Loucy (cell line): ENCODE measurements at regions not wholly inside any gene's neighbourhood (a gene's known extent, or its start where the extent isn't known, plus 50 kb on each side); places are given as distances from the start of the nearest gene placed in this dataset.

ENCODE experiments used
- H2AFZ ChIP-seq: fragments of 200-600 bp; sonication (generic); 2 replicates; pipeline ENCODE4 v1.6.0; 2016; ENCODE audit warnings: antibody characterized with exemption, mild to moderate bottlenecking, low read length, moderate library complexity
- H3F3A ChIP-seq: fragments of 200-600 bp; 2 replicates; pipeline ENCODE4 v1.6.0; 2016; ENCODE audit warnings: antibody characterized with exemption, low read depth, mild to moderate bottlenecking
- H3K27me3 ChIP-seq: fragments of 200-600 bp; sonication (generic); 2 replicates; pipeline ENCODE4 v1.6.1; 2014; ENCODE audit warnings: low read length, mild to moderate bottlenecking; ENCODE audit not compliant: insufficient read depth, poor library complexity, severe bottlenecking
- H3K36me3 ChIP-seq: fragments of 200-600 bp; sonication (generic); 2 replicates; pipeline ENCODE4 v1.6.1; 2016; ENCODE audit warnings: low read length; ENCODE audit not compliant: insufficient read depth
- H3K4me1 ChIP-seq: fragments of 200-600 bp; sonication (generic); 2 replicates; pipeline ENCODE4 v1.5.1; 2014; ENCODE audit warnings: low read length, mild to moderate bottlenecking; ENCODE audit not compliant: insufficient read depth, poor library complexity, severe bottlenecking
- H3K4me2 ChIP-seq: fragments of 200-600 bp; sonication (generic); 2 replicates; pipeline ENCODE4 v1.6.0; 2014; ENCODE audit warnings: antibody characterized with exemption, low read length, low read depth, mild to moderate bottlenecking; ENCODE audit not compliant: poor library complexity, severe bottlenecking
- H3K4me3 ChIP-seq: fragments of 200-600 bp; sonication (generic); 2 replicates; pipeline ENCODE4 v1.5.1; 2014; ENCODE audit warnings: low read length, mild to moderate bottlenecking, mixed read lengths; ENCODE audit not compliant: poor library complexity, severe bottlenecking
- H3K79me2 ChIP-seq: fragments of 200-600 bp; sonication (generic); 2 replicates; pipeline ENCODE4 v1.6.1; 2014; ENCODE audit warnings: low read length; ENCODE audit not compliant: insufficient read depth
- H3K9ac ChIP-seq: fragments of 200-600 bp; sonication (generic); 2 replicates; pipeline ENCODE4 v1.6.0; 2014; ENCODE audit warnings: mild to moderate bottlenecking, low read depth, low read length, moderate library complexity; ENCODE audit not compliant: poor library complexity, severe bottlenecking
- H3K9me2 ChIP-seq: fragments of 200-600 bp; sonication (generic); replicated peaks from 2 replicates; pipeline ENCODE4 v1.6.1; 2016; ENCODE audit warnings: low read depth, low read length, mixed read lengths
- H3K9me3 ChIP-seq: fragments of 200-600 bp; sonication (generic); 2 replicates; pipeline ENCODE4 v1.6.1; 2014; ENCODE audit warnings: mild to moderate bottlenecking, antibody characterized with exemption, low read length, low read depth; ENCODE audit not compliant: insufficient read depth
- H4K20me1 ChIP-seq: fragments of 200-600 bp; sonication (generic); 2 replicates; pipeline ENCODE4 v1.6.0; 2014; ENCODE audit warnings: antibody characterized with exemption, low read length, mild to moderate bottlenecking; ENCODE audit not compliant: insufficient read depth, poor library complexity, severe bottlenecking
- EZH2phosphoT487 ChIP-seq: fragments of 200-600 bp; IDR thresholded peaks from 2 replicates; pipeline ENCODE4 v1.6.1; 2018; ENCODE audit warnings: antibody characterized with exemption, mild to moderate bottlenecking, moderate library complexity, borderline replicate concordance
- TF ChIP-seq, protein P1 (sequence below): fragments of 200-600 bp; sonication (generic); conservative IDR thresholded peaks from 2 replicates; pipeline ENCODE4 v1.5.1; 2014; ENCODE audit warnings: mild to moderate bottlenecking, antibody characterized with exemption, low read length

DNA sequence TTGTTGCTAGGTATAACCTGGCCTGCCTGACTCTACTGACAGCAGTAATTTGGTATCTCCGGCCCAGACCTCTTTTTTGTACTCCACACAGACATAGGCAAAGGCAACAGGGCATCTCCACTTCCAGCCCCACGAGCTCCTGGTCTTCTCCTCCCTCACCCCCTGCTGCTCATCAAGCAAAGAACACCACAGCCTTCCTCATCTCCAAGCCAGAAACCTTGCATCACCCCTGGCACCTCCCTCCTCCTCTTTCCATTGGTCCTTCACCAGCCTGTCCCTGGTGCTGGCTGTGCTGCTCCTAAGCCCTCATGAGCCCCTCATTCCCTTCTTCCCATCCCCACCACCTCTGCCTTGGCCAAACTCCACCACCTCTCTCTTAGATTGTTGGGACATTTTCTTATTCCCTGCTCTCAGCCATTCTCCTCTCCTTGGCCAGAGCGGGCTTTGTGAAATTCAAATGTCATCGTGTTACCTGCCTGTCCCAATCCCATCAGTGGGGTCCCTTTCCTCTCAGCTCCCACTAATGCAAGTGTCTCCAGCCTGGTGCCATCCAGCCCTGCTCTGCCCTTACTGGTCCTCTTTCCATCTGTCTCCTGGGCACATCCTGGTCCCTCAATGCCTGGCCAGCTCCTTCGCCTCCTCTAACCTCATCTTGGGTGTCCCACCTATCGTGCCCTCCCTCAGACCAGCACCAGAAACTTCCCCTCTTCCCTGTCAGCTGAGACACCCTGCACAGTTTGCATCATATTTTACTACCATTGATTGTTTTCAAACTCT is 77.4 kb downstream of the INHBB start:
- Histone ChIP-seq H3K9me2 (no peaks in the 10 kb centered on the region), H3K4me2 (no peak overlapping the region), H3K9me3 (no peaks in the 10 kb centered on the region), H3K9ac (no peak overlapping the region), H3K79me2 (no peaks in the 10 kb centered on the region), H3K36me3 (no peaks in the 10 kb centered on the region), H3K4me3 (no peak overlapping the region), H2AFZ (no peak overlapping the region), H3K4me1 (no peaks in the 10 kb centered on the region), H3K27me3 (no peaks in the 10 kb centered on the region), H4K20me1 (no peaks in the 10 kb centered on the region), H3F3A (no peaks in the 10 kb centered on the region)
- TF ChIP-seq EZH2phosphoT487: no peak
- TF ChIP-seq, protein P1, sequence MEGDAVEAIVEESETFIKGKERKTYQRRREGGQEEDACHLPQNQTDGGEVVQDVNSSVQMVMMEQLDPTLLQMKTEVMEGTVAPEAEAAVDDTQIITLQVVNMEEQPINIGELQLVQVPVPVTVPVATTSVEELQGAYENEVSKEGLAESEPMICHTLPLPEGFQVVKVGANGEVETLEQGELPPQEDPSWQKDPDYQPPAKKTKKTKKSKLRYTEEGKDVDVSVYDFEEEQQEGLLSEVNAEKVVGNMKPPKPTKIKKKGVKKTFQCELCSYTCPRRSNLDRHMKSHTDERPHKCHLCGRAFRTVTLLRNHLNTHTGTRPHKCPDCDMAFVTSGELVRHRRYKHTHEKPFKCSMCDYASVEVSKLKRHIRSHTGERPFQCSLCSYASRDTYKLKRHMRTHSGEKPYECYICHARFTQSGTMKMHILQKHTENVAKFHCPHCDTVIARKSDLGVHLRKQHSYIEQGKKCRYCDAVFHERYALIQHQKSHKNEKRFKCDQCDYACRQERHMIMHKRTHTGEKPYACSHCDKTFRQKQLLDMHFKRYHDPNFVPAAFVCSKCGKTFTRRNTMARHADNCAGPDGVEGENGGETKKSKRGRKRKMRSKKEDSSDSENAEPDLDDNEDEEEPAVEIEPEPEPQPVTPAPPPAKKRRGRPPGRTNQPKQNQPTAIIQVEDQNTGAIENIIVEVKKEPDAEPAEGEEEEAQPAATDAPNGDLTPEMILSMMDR: no peak

DNA sequence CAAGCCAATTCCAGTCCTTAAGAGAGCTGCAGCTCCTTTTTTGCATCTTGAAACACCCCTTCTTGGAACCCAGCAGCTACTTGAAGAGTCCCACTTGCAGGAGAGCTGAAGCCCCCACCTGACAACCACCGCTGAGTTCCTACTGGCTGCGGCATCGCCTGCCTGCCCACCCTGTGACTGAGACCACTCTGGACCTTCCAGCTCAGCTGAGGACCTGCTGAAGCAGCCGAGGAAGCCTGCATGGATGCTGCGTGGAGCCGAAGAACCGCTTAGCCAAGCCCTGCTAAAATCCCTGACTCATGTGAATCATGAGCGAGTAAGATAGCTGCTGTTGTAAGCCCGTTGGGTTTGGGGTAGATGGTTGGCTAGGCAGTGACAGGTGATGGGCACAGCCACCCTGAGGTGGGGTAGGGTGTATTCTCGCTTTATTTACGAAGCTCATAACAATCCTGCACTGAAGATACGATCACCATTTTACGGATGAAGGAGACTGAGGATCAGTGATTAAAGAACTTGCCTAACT is 78.4 kb downstream of the INHBB start:
- no peak overlapping the region for H3K4me2 ChIP-seq
- H3K36me3 ChIP-seq: no peaks in the 10 kb centered on the region
- no peak overlapping the region for H2AFZ ChIP-seq
- H3K4me1 ChIP-seq: no peaks in the 10 kb centered on the region
- no peaks in the 10 kb centered on the region for H3K9me3 ChIP-seq
- no peaks in the 10 kb centered on the region for H3K27me3 ChIP-seq
- no peaks in the 10 kb centered on the region for H3F3A ChIP-seq
- no peak overlapping the region for H3K4me3 ChIP-seq
- no peaks in the 10 kb centered on the region for H3K79me2 ChIP-seq
- H3K9ac ChIP-seq: no peak overlapping the region
- H3K9me2 ChIP-seq: no peaks in the 10 kb centered on the region
- no peaks in the 10 kb centered on the region for H4K20me1 ChIP-seq
- TF ChIP-seq, protein P1: no peak
- TF ChIP-seq EZH2phosphoT487: no peak

DNA sequence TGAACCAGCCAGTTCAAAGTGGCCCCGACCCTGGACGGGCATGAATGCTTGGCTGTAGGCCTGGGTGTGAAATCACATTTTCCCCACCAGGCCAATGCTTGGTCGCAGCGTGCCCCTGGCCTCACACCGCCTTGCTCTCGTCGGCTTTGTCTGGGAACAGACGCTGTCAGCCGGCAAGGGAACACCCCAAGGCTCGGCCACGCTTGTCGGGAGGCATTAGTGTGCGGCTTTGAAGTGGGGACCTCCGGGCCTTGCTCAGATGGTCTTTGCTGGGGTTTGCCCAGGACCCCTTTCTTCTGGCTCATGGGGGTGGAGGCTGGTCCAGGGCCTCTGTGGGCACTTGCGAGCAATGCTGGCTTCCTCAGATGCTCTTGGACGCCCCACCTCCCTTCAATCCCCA is 79.1 kb downstream of the INHBB start:
- H2AFZ ChIP-seq: no peak overlapping the region
- H3K4me1 ChIP-seq: no peaks in the 10 kb centered on the region
- H3K79me2 ChIP-seq: no peaks in the 10 kb centered on the region
- TF ChIP-seq EZH2phosphoT487: no peak
- TF ChIP-seq, protein P1: no peak
- H4K20me1 ChIP-seq: no peaks in the 10 kb centered on the region
- no peaks in the 10 kb centered on the region for H3K9me3 ChIP-seq
- no peak overlapping the region for H3K4me2 ChIP-seq
- no peaks in the 10 kb centered on the region for H3K27me3 ChIP-seq
- no peak overlapping the region for H3K4me3 ChIP-seq
- no peak overlapping the region for H3K9ac ChIP-seq
- H3F3A ChIP-seq: no peaks in the 10 kb centered on the region
- no peaks in the 10 kb centered on the region for H3K9me2 ChIP-seq
- H3K36me3 ChIP-seq: no peaks in the 10 kb centered on the region
